Midbrain (tissue), 1 donor: ENCODE measurements at regions not wholly inside any gene's neighbourhood (a gene's known extent, or its start where the extent isn't known, plus 50 kb on each side); places are given as distances from the start of the nearest gene placed in this dataset.

Experiments
- DNase-seq: peaks from one replicate; lab custom pipeline; 2025; lab: John Stamatoyannopoulos, UW

- DNase-seq: no peak
Observed at GRCh38 chr15:29319823-29320222, 50.2 kb upstream of the NSMCE3 start.
